ENCODE measurements at regions not wholly inside any gene's neighbourhood (a gene's known extent, or its start where the extent isn't known, plus 50 kb on each side); places are given as distances from the start of the nearest gene placed in this dataset.

- TF ChIP-seq CTCF (IDR thresholded peaks at IDR 0.05; ENCODE audit: extremely low read depth, missing control alignments): no peak
- no peak for DNase-seq (ENCODE audit: low spot score)
These were observed 908.1 kb upstream of the ALCAM start for GRCh38 chr3:104458657-104459056.

GRCh38 chr3:104460477-104461406, 906.0 kb upstream of the ALCAM start:
- no peak for DNase-seq (ENCODE audit: low spot score)
- TF ChIP-seq CTCF (IDR thresholded peaks at IDR 0.05; ENCODE audit: extremely low read depth, missing control alignments): no peak

- DNase-seq (ENCODE audit: low spot score): no peak
These were observed 905.3 kb upstream of the ALCAM start for GRCh38 chr3:104461431-104461830.

GRCh38 chr3:104472221-104472620, 894.5 kb upstream of the ALCAM start:
- DNase-seq (ENCODE audit: low spot score): no peak
- no peak for TF ChIP-seq CTCF (IDR thresholded peaks at IDR 0.05; ENCODE audit: extremely low read depth, missing control alignments)

More at GRCh38 chr3:104461431-104461830, 905.3 kb upstream of the ALCAM start:
- no peak for TF ChIP-seq CTCF (IDR thresholded peaks at IDR 0.05; ENCODE audit: extremely low read depth, missing control alignments)

- DNase-seq (ENCODE audit: low spot score): no peak
- no peak for TF ChIP-seq CTCF (IDR thresholded peaks at IDR 0.05; ENCODE audit: extremely low read depth, missing control alignments)
These were observed 892.7 kb upstream of the ALCAM start for GRCh38 chr3:104474011-104474410.

GRCh38 chr3:104503022-104503421, 863.7 kb upstream of the ALCAM start:
- TF ChIP-seq CTCF (IDR thresholded peaks at IDR 0.05; ENCODE audit: extremely low read depth, missing control alignments): no peak
- no peak for DNase-seq (ENCODE audit: low spot score)

- no peak for TF ChIP-seq CTCF (IDR thresholded peaks at IDR 0.05; ENCODE audit: extremely low read depth, missing control alignments)
- no peak for DNase-seq (ENCODE audit: low spot score)
These were observed 856.4 kb upstream of the ALCAM start for GRCh38 chr3:104510131-104510849.

All from GM20000 (cell line).